Activated naive CD4-positive, alpha-beta T cell treated with anti-CD3 and anti-CD28 coated beads for 36 hours (primary cell): ENCODE measurements at regions not wholly inside any gene's neighbourhood (a gene's known extent, or its start where the extent isn't known, plus 50 kb on each side); places are given as distances from the start of the nearest gene placed in this dataset.
"Not testable (repeated sequence)": the region's sequence is repeated elsewhere in the genome, so short reads cannot be mapped to it uniquely, and the experiment has no call there.

Experiments used
- CTCF ChIA-PET: fragments of 350-600 bp; sonication (Branson Sonifier 250); formaldehyde crosslinking; loops from one replicate; lab custom pipeline; 2021; ENCODE audit warnings: antibody characterized with exemption; lab: Charles Lee
- DNase-seq: peaks from one replicate; pipeline ENCODE4 v3.0.0-alpha.2; 2020
- H3K27ac Mint-ChIP-seq: one replicate; pipeline ENCODE4 v1.8.0; 2021; ENCODE audit warnings: mild to moderate bottlenecking, mixed read lengths
- H3K27me3 Mint-ChIP-seq: one replicate; pipeline ENCODE4 v1.8.0; 2021; ENCODE audit warnings: low read depth, mixed read lengths
- H3K36me3 Mint-ChIP-seq: one replicate; pipeline ENCODE4 v1.8.0; 2021; ENCODE audit warnings: low read depth, mixed read lengths
- H3K4me1 Mint-ChIP-seq: one replicate; pipeline ENCODE4 v1.8.0; 2021; ENCODE audit warnings: low read depth, mixed read lengths
- H3K4me3 Mint-ChIP-seq: one replicate; pipeline ENCODE4 v1.8.0; 2021; ENCODE audit warnings: mild to moderate bottlenecking, moderate library complexity, mixed read lengths
- H3K9me3 Mint-ChIP-seq: one replicate; pipeline ENCODE4 v1.8.0; 2021; ENCODE audit warnings: mixed read lengths
- intact Hi-C: fragments of 100-400 bp; cut with micrococcal nuclease; formaldehyde crosslinking; loops from one replicate; pipeline ENCODE4 v1.15.1; 2023

DNA sequence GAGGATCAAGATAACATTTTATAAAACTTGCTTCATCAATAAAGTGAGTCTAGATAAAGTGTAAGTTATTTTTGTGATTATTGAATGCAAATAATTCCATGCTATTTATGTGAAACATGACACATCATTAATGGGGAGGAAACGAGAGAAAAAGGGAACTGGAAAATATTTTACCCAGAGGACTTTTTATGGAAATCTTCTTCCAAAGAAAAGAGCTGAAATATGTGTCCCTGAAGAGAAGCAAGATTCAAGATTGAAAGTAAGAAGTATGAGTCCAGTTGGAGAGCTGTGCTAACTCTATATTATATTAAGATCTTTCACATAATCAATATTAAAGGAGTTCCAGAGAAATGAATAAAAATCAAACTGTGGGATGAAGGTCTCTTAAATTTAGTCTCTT is 1361.8 kb downstream of the GATA3 start:
- H3K27ac Mint-ChIP-seq, result no peak overlapping the region
- H3K9me3 Mint-ChIP-seq, result no peaks in the 10 kb centered on the region
- H3K4me1 Mint-ChIP-seq, result no peaks in the 10 kb centered on the region
- no peak overlapping the region for H3K4me3 Mint-ChIP-seq
- intact Hi-C loops, result no loop called here
- CTCF ChIA-PET, result no interaction called here
- H3K36me3 Mint-ChIP-seq, result no peaks in the 10 kb centered on the region
- DNase-seq, result no peak
- H3K27me3 Mint-ChIP-seq, result peaks cover 3% of the 10 kb centered on the region

DNA sequence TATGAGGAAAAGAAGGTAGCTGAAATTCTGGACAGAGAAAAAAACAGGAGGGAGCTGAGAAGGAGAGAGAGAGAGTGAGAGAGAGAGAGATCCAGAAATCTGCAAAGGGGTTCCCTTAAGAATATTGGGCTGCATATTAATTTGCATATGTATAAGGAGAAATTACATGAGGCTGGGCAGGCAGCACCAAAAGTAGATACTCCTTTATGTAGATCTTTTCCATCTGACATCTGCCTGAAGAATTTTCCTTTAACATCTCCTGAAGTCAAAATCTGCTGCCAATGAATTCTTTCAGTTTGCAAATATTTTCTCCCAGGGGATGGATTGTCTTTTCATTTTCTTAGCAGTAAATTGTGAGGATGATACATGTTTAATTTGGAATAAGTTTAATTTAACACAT is 1365.3 kb downstream of the GATA3 start:
- H3K9me3 Mint-ChIP-seq, result peaks cover 5% of the 10 kb centered on the region
- H3K27me3 Mint-ChIP-seq, result peaks cover 3% of the 10 kb centered on the region
- H3K27ac Mint-ChIP-seq, result no peak overlapping the region
- DNase-seq, result no peak
- intact Hi-C loops, result no loop called here
- H3K36me3 Mint-ChIP-seq, result no peaks in the 10 kb centered on the region
- no peak overlapping the region for H3K4me3 Mint-ChIP-seq
- no peaks in the 10 kb centered on the region for H3K4me1 Mint-ChIP-seq
- CTCF ChIA-PET, result no interaction called here

DNA sequence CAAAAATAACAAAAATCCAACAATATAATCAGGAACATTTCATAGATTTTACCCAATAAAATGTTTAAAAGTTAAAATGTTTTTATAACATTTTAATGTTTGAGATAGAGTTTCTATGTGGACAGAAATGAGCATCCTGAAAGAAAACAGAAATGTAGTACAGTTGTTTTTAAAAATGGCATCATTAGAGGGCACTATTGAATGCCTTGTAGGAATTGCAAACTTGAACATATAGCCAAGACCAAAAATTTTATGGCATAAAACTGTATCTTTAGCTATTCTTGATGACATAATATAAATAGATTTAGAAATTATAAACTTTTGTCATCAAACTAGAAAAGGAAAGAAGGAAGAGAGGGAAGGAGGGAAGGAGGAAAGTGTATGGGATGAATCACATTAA is 1372.7 kb downstream of the GATA3 start:
- no peak for DNase-seq
- Mint-ChIP-seq H3K4me1 (no peaks in the 10 kb centered on the region), H3K4me3 (no peak overlapping the region), H3K27ac (no peak overlapping the region), H3K36me3 (no peaks in the 10 kb centered on the region), H3K27me3 (peaks cover 10% of the 10 kb centered on the region), H3K9me3 (peaks cover 19% of the 10 kb centered on the region)
- intact Hi-C loops, result no loop called here
- CTCF ChIA-PET, result no interaction called here

DNA sequence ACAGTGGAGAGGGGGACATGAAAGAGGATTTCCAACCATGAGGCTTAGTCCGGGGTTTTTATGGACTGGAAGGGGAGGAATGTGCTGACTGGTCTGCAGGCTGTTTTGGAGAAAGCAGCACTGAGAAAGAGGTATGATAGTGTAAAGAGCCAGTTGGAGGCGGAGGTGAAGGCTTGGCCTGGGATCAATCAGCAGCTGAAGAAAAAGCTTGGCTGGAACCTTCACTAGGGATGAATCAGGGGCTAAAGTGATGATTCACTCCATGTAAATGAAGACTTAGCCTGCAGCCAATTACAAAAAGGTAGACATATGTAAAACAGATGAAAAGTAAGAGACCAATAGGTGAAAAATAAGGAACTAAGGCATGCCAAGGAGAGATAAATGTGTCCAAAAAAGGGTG is 1382.6 kb downstream of the GATA3 start:
- CTCF ChIA-PET, result interaction anchor here (0.7 kb wide), 1 partner anchor 180 kb away, joined by 3 read pairs; no protein-coding TSS in a partner anchor
- H3K4me3 Mint-ChIP-seq, result no peak overlapping the region
- no peak overlapping the region for H3K27ac Mint-ChIP-seq
- intact Hi-C loops, result no loop called here
- H3K36me3 Mint-ChIP-seq, result no peaks in the 10 kb centered on the region
- H3K9me3 Mint-ChIP-seq, result peaks cover 2% of the 10 kb centered on the region
- H3K27me3 Mint-ChIP-seq, result no peaks in the 10 kb centered on the region
- no peak for DNase-seq
- H3K4me1 Mint-ChIP-seq, result no peaks in the 10 kb centered on the region

DNA sequence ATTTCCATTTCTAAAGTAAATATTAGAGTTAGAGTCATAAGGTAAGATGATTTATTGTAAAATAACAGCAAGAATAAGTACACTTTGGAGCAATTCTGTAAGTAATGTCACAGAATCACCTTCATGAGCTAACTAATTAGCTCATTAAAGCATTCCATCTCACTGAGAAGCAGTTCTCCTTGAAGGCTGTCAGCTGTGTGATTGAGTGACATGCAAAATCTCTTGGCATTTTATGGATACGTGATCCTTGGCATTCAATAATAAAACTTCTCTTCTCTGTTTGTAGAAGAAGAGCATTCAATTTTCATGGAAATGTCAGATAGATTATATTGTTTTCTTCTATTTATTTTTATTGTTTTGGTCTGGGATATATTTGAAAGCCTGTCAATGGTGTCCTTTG is 1389.3 kb downstream of the GATA3 start:
- DNase-seq, result no peak
- H3K27ac Mint-ChIP-seq, result no peak overlapping the region
- intact Hi-C loops, result no loop called here
- no peaks in the 10 kb centered on the region for H3K36me3 Mint-ChIP-seq
- CTCF ChIA-PET, result no interaction called here
- H3K4me1 Mint-ChIP-seq, result no peaks in the 10 kb centered on the region
- no peak overlapping the region for H3K4me3 Mint-ChIP-seq
- no peaks in the 10 kb centered on the region for H3K27me3 Mint-ChIP-seq
- no peaks in the 10 kb centered on the region for H3K9me3 Mint-ChIP-seq

DNA sequence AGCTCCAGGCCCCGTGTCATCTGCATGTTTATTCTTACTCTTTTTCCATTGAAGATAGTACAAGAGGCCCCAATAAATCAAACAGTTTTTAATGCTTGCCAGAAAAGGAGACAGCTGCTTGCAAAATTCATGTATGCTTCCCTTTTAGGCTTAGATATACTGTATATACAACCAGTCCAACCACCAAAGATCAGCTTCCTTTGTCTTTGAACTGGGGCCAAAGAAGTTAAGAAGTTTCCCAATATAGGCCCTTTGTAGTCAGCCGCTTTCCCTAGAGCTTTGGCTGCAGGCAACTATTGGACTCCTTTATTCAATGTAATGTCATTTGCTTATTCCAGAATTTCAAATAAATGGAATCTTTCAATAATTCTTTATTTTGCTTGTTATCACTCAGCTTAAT is 1395.0 kb downstream of the GATA3 start:
- Mint-ChIP-seq H3K27me3 (peaks cover 12% of the 10 kb centered on the region), H3K27ac (no peak overlapping the region), H3K4me3 (no peak overlapping the region), H3K4me1 (no peaks in the 10 kb centered on the region), H3K36me3 (no peaks in the 10 kb centered on the region), H3K9me3 (peaks cover 8% of the 10 kb centered on the region)
- no peak for DNase-seq
- intact Hi-C loops, result no loop called here
- CTCF ChIA-PET, result no interaction called here

DNA sequence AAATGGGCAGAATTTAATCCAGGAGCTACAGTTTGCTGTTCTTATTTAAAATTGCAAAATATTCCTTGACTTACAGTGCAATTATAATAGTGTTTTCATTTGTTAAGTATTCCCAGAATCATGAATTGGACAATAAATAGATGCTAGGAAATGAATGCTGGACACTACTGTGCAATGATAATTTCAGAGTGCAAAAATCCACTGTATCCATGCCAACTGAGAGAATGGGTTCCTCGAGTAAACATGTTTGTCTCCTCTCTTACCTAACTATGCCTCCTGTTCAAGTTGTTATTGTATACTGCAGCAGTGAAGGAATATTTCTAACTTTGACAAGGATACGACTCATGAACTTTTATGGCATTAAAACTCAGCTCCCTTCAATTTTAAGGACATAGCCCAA is 1396.3 kb downstream of the GATA3 start:
- intact Hi-C loops, result no loop called here
- no peaks in the 10 kb centered on the region for H3K36me3 Mint-ChIP-seq
- peaks cover 8% of the 10 kb centered on the region for H3K9me3 Mint-ChIP-seq
- peaks cover 12% of the 10 kb centered on the region for H3K27me3 Mint-ChIP-seq
- H3K27ac Mint-ChIP-seq, result no peak overlapping the region
- H3K4me1 Mint-ChIP-seq, result no peaks in the 10 kb centered on the region
- DNase-seq, result no peak
- H3K4me3 Mint-ChIP-seq, result no peak overlapping the region
- CTCF ChIA-PET, result no interaction called here

DNA sequence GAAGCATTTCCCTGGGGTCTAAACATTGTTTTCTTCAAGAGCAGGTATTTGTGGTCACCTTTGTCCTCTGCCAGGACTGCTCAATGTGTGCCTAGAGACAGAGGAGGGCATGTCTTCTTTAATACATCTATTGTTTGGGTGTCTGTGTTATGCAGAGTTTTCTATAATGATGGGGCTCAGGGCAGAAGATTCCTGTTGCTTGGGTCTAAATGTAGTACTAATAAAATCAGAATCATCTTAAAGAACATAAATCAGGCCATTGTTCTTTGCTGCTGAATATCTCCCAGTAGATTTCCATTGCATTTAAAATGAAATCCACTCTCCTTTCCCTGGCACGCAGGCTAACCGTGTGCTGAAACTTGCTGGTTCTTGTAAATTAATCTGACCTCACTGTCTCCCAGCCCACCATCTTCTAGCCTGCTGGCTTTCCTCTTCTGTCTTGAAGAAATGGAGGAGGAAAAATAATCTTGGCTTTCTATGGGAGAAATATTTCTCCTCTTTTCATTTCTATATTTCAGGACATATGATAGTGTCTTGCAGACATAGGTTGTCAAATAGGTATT is 1396.8 kb downstream of the GATA3 start:
- no peak for DNase-seq
- Mint-ChIP-seq H3K36me3 (no peaks in the 10 kb centered on the region), H3K27ac (no peak overlapping the region), H3K9me3 (peaks cover 8% of the 10 kb centered on the region), H3K4me3 (no peak overlapping the region), H3K27me3 (peaks cover 12% of the 10 kb centered on the region), H3K4me1 (no peaks in the 10 kb centered on the region)
- CTCF ChIA-PET, result no interaction called here
- intact Hi-C loops, result no loop called here

DNA sequence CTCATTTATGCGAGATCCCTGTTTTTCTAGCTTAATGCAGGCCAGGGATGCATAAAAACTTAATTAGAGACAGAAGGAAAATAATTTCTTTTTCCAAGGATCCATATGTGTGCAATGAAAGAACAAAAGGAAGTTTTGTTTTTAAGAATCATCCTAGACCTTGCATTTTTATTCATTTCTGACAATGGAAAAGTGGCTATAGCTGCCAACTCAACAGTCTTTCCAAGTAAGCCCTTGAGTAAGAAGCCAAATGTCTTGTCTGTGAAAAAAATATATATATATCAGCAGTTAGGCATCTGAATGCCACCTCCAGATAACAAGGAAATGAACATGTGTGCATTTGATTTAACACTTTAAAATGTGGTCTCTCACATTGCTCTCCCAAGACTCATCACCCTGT is 1397.6 kb downstream of the GATA3 start:
- no peaks in the 10 kb centered on the region for H3K36me3 Mint-ChIP-seq
- H3K27ac Mint-ChIP-seq, result no peak overlapping the region
- CTCF ChIA-PET, result no interaction called here
- H3K9me3 Mint-ChIP-seq, result peaks cover 8% of the 10 kb centered on the region
- H3K4me1 Mint-ChIP-seq, result no peaks in the 10 kb centered on the region
- no peak for DNase-seq
- intact Hi-C loops, result no loop called here
- no peak overlapping the region for H3K4me3 Mint-ChIP-seq
- peaks cover 14% of the 10 kb centered on the region for H3K27me3 Mint-ChIP-seq

DNA sequence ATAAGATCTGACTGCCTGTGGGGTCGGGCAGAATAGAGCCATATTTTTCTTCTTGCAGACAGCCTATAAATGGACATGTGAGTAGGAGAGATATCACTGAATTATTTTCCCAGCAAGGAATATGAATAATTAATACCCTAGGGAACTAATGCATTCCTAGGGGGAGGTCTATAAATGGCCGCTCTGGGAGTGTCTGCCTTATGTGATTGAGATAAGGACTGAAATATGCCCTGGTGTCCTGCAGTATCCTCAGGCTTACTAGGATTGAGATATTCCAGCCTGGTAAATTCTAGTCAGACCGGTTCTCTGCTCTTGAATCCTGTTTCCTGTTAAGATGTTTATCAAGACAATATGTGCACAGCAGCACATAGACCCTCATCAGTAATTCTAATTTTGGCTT is 1399.4 kb downstream of the GATA3 start:
- CTCF ChIA-PET, intact Hi-C loops, H3K4me1 Mint-ChIP-seq, H3K27ac Mint-ChIP-seq, H3K4me3 Mint-ChIP-seq, H3K9me3 Mint-ChIP-seq, DNase-seq, H3K36me3 Mint-ChIP-seq: not testable (repeated sequence)
- H3K27me3 Mint-ChIP-seq, result peaks cover 17% of the 10 kb centered on the region

DNA sequence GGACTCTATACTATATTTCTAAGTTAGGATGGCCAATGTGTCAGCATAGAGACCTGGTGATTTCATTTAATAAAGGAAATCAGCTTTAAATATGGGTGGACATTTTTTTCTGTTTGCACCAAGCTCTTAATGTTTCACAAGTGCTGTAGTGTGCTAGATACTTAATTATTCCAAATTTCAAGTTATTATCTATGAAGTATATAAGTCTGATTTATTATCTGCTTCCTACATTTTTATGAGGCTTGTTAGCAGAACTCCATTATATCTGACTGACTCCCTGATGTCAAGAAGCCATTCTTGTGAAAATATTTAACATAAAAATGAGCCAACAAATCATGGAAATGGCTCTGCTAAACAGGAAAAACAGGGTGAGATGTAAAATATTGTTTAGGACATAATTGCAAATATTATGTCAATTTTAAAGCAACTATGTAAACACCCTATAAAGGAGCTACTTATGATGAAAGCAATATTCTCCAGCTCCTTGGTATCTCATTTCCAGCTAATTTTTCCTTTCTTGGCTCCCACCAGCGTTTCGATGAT is 1415.2 kb downstream of the GATA3 start:
- H3K4me3 Mint-ChIP-seq, result no peak overlapping the region
- H3K27ac Mint-ChIP-seq, result no peak overlapping the region
- no peaks in the 10 kb centered on the region for H3K9me3 Mint-ChIP-seq
- no peaks in the 10 kb centered on the region for H3K36me3 Mint-ChIP-seq
- intact Hi-C loops, result no loop called here
- H3K4me1 Mint-ChIP-seq, result no peaks in the 10 kb centered on the region
- CTCF ChIA-PET, result interaction anchor here (0.6 kb wide), 1 partner anchor 1358 kb away, joined by 4 read pairs; no protein-coding TSS in a partner anchor
- DNase-seq, result no peak
- H3K27me3 Mint-ChIP-seq, result no peaks in the 10 kb centered on the region

DNA sequence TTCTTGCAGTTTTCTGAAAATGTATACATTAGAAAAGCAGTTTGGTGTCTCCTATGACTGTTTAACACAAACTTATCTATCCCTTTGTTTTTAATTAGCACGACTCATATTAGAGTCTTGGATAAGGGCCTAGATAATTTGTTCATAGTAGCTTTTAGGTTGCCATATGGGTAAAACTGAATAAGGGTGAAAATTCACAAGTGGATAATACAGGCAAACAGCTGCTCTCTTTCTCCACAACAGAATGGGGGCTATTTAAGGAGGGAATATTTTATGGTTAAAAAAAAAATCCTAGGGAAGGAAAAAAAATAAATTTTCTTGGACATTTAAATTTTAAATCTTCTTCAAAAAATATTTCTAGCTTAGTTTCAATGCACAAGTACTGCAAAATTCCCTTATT is 1416.1 kb downstream of the GATA3 start:
- intact Hi-C loops, result no loop called here
- H3K27ac Mint-ChIP-seq, result no peak overlapping the region
- CTCF ChIA-PET, result interaction anchor here (0.7 kb wide), 1 partner anchor 142 kb away, joined by 3 read pairs; no protein-coding TSS in a partner anchor
- no peaks in the 10 kb centered on the region for H3K9me3 Mint-ChIP-seq
- H3K4me1 Mint-ChIP-seq, result no peaks in the 10 kb centered on the region
- H3K36me3 Mint-ChIP-seq, result no peaks in the 10 kb centered on the region
- no peak for DNase-seq
- no peaks in the 10 kb centered on the region for H3K27me3 Mint-ChIP-seq
- no peak overlapping the region for H3K4me3 Mint-ChIP-seq

DNA sequence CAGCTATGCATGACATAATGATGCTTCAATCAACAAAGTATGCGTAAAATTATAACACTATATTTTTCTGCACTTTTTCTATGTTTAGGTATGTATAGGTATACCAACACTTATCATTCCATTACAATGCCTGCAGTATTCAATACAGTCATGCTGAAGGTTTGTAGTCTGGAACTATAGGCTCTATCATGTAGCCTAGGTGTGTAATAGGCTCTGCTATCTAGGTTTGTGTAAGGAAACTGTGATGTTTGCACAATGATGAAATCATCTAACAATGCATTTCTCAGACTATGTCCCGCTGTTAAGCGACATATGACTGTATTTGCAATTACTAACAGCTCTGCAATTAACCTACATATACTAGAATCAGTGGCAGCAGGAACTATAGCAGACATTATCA is 1447.5 kb downstream of the GATA3 start:
- H3K27ac Mint-ChIP-seq, result no peak overlapping the region
- no peak overlapping the region for H3K4me3 Mint-ChIP-seq
- peaks cover 13% of the 10 kb centered on the region for H3K27me3 Mint-ChIP-seq
- H3K4me1 Mint-ChIP-seq, result no peaks in the 10 kb centered on the region
- no peaks in the 10 kb centered on the region for H3K9me3 Mint-ChIP-seq
- intact Hi-C loops, result no loop called here
- CTCF ChIA-PET, result no interaction called here
- no peak for DNase-seq
- H3K36me3 Mint-ChIP-seq, result no peaks in the 10 kb centered on the region
